ENCODE measurements at regions not wholly inside any gene's neighbourhood (a gene's known extent, or its start where the extent isn't known, plus 50 kb on each side); places are given as distances from the start of the nearest gene placed in this dataset.

GRCh38 chr4:126441173-126442035 lies 1126.6 kb downstream of the FAT4 start:
- Histone ChIP-seq H3K9me3 (ENCODE audit: control insufficient read depth in 2 of 2, low read length in 2 of 2) (peaks cover 0 to 2% of the 10 kb centered on the region in 2 donors), H3K36me3 (ENCODE audit: control insufficient read depth in 2 of 2, insufficient read depth in 2 of 2, low read length in 2 of 2) (no peaks in the 10 kb centered on the region), H3K4me3 (ENCODE audit: low read length in 2 of 2) (no peak overlapping the region), H3K27ac (ENCODE audit: low read depth in 2 of 2, low read length in 2 of 2) (no peak overlapping the region), H3K9ac (ENCODE audit: low read depth in 1 of 2, low read length in 2 of 2) (no peak overlapping the region), H3K4me1 (ENCODE audit: control insufficient read depth in 2 of 2, insufficient read depth in 2 of 2, low read length in 2 of 2) (no peaks in the 10 kb centered on the region), H3K27me3 (ENCODE audit: control insufficient read depth in 2 of 2, insufficient read depth in 2 of 2, low read length in 2 of 2) (no peaks in the 10 kb centered on the region)

GRCh38 chr4:126445596-126445995 lies 1130.8 kb downstream of the FAT4 start:
- Histone ChIP-seq H3K27ac (ENCODE audit: low read depth in 2 of 2, low read length in 2 of 2) (no peak overlapping the region), H3K4me1 (ENCODE audit: control insufficient read depth in 2 of 2, insufficient read depth in 2 of 2, low read length in 2 of 2) (no peaks in the 10 kb centered on the region), H3K27me3 (ENCODE audit: control insufficient read depth in 2 of 2, insufficient read depth in 2 of 2, low read length in 2 of 2) (no peaks in the 10 kb centered on the region), H3K9ac (ENCODE audit: low read depth in 1 of 2, low read length in 2 of 2) (no peak overlapping the region), H3K36me3 (ENCODE audit: control insufficient read depth in 2 of 2, insufficient read depth in 2 of 2, low read length in 2 of 2) (no peaks in the 10 kb centered on the region), H3K4me3 (ENCODE audit: low read length in 2 of 2) (no peak overlapping the region), H3K9me3 (ENCODE audit: control insufficient read depth in 2 of 2, low read length in 2 of 2) (peaks cover 0 to 2% of the 10 kb centered on the region in 2 donors)

- Histone ChIP-seq H3K9me3 (ENCODE audit: control insufficient read depth in 2 of 2, low read length in 2 of 2) (peaks cover 0 to 2% of the 10 kb centered on the region in 2 donors), H3K27me3 (ENCODE audit: control insufficient read depth in 2 of 2, insufficient read depth in 2 of 2, low read length in 2 of 2) (no peaks in the 10 kb centered on the region), H3K4me3 (ENCODE audit: low read length in 2 of 2) (no peak overlapping the region), H3K4me1 (ENCODE audit: control insufficient read depth in 2 of 2, insufficient read depth in 2 of 2, low read length in 2 of 2) (no peaks in the 10 kb centered on the region), H3K9ac (ENCODE audit: low read depth in 1 of 2, low read length in 2 of 2) (no peak overlapping the region), H3K27ac (ENCODE audit: low read depth in 2 of 2, low read length in 2 of 2) (no peak overlapping the region), H3K36me3 (ENCODE audit: control insufficient read depth in 2 of 2, insufficient read depth in 2 of 2, low read length in 2 of 2) (no peaks in the 10 kb centered on the region)
Measured at GRCh38 chr4:126446917-126447316, 1132.2 kb downstream of the FAT4 start.

GRCh38 chr4:126448086-126448845 lies 1133.5 kb downstream of the FAT4 start:
- no peaks in the 10 kb centered on the region for H3K36me3 ChIP-seq (ENCODE audit: control insufficient read depth in 2 of 2, insufficient read depth in 2 of 2, low read length in 2 of 2)
- no peak overlapping the region for H3K4me3 ChIP-seq (ENCODE audit: low read length in 2 of 2)
- H3K9me3 ChIP-seq (ENCODE audit: control insufficient read depth in 2 of 2, low read length in 2 of 2), result no peaks in the 10 kb centered on the region
- no peak overlapping the region for H3K9ac ChIP-seq (ENCODE audit: low read depth in 1 of 2, low read length in 2 of 2)
- H3K4me1 ChIP-seq (ENCODE audit: control insufficient read depth in 2 of 2, insufficient read depth in 2 of 2, low read length in 2 of 2), result no peaks in the 10 kb centered on the region
- no peak overlapping the region for H3K27ac ChIP-seq (ENCODE audit: low read depth in 2 of 2, low read length in 2 of 2)
- no peaks in the 10 kb centered on the region for H3K27me3 ChIP-seq (ENCODE audit: control insufficient read depth in 2 of 2, insufficient read depth in 2 of 2, low read length in 2 of 2)

- Histone ChIP-seq H3K4me1 (ENCODE audit: control insufficient read depth in 2 of 2, insufficient read depth in 2 of 2, low read length in 2 of 2) (no peaks in the 10 kb centered on the region), H3K9me3 (ENCODE audit: control insufficient read depth in 2 of 2, low read length in 2 of 2) (peaks cover 0 to 3% of the 10 kb centered on the region in 2 donors), H3K27me3 (ENCODE audit: control insufficient read depth in 2 of 2, insufficient read depth in 2 of 2, low read length in 2 of 2) (no peaks in the 10 kb centered on the region), H3K9ac (ENCODE audit: low read depth in 1 of 2, low read length in 2 of 2) (no peak overlapping the region), H3K36me3 (ENCODE audit: control insufficient read depth in 2 of 2, insufficient read depth in 2 of 2, low read length in 2 of 2) (no peaks in the 10 kb centered on the region), H3K27ac (ENCODE audit: low read depth in 2 of 2, low read length in 2 of 2) (no peak overlapping the region), H3K4me3 (ENCODE audit: low read length in 2 of 2) (no peak overlapping the region)
Measured at GRCh38 chr4:126451237-126451873, 1136.6 kb downstream of the FAT4 start.

- Histone ChIP-seq H3K4me1 (ENCODE audit: control insufficient read depth in 2 of 2, insufficient read depth in 2 of 2, low read length in 2 of 2) (no peaks in the 10 kb centered on the region), H3K36me3 (ENCODE audit: control insufficient read depth in 2 of 2, insufficient read depth in 2 of 2, low read length in 2 of 2) (no peaks in the 10 kb centered on the region), H3K9ac (ENCODE audit: low read depth in 1 of 2, low read length in 2 of 2) (no peak overlapping the region), H3K27me3 (ENCODE audit: control insufficient read depth in 2 of 2, insufficient read depth in 2 of 2, low read length in 2 of 2) (no peaks in the 10 kb centered on the region), H3K4me3 (ENCODE audit: low read length in 2 of 2) (no peak overlapping the region), H3K27ac (ENCODE audit: low read depth in 2 of 2, low read length in 2 of 2) (no peak overlapping the region), H3K9me3 (ENCODE audit: control insufficient read depth in 2 of 2, low read length in 2 of 2) (peaks cover 0 to 3% of the 10 kb centered on the region in 2 donors)
Measured at GRCh38 chr4:126455865-126456264, 1141.1 kb downstream of the FAT4 start.

- Histone ChIP-seq H3K27ac (ENCODE audit: low read depth in 2 of 2, low read length in 2 of 2) (no peak overlapping the region), H3K27me3 (ENCODE audit: control insufficient read depth in 2 of 2, insufficient read depth in 2 of 2, low read length in 2 of 2) (no peaks in the 10 kb centered on the region), H3K4me1 (ENCODE audit: control insufficient read depth in 2 of 2, insufficient read depth in 2 of 2, low read length in 2 of 2) (no peaks in the 10 kb centered on the region), H3K36me3 (ENCODE audit: control insufficient read depth in 2 of 2, insufficient read depth in 2 of 2, low read length in 2 of 2) (no peaks in the 10 kb centered on the region), H3K9ac (ENCODE audit: low read depth in 1 of 2, low read length in 2 of 2) (no peak overlapping the region), H3K9me3 (ENCODE audit: control insufficient read depth in 2 of 2, low read length in 2 of 2) (peaks cover 0 to 3% of the 10 kb centered on the region in 2 donors), H3K4me3 (ENCODE audit: low read length in 2 of 2) (no peak overlapping the region)
Measured at GRCh38 chr4:126458993-126459392, 1144.2 kb downstream of the FAT4 start.

GRCh38 chr4:126465341-126465740 lies 1150.6 kb downstream of the FAT4 start:
- H3K9ac ChIP-seq (ENCODE audit: low read depth in 1 of 2, low read length in 2 of 2), result no peak overlapping the region
- no peak overlapping the region for H3K27ac ChIP-seq (ENCODE audit: low read depth in 2 of 2, low read length in 2 of 2)
- no peak overlapping the region for H3K4me3 ChIP-seq (ENCODE audit: low read length in 2 of 2)
- H3K27me3 ChIP-seq (ENCODE audit: control insufficient read depth in 2 of 2, insufficient read depth in 2 of 2, low read length in 2 of 2), result no peaks in the 10 kb centered on the region
- no peaks in the 10 kb centered on the region for H3K4me1 ChIP-seq (ENCODE audit: control insufficient read depth in 2 of 2, insufficient read depth in 2 of 2, low read length in 2 of 2)
- H3K9me3 ChIP-seq (ENCODE audit: control insufficient read depth in 2 of 2, low read length in 2 of 2), result no peaks in the 10 kb centered on the region
- H3K36me3 ChIP-seq (ENCODE audit: control insufficient read depth in 2 of 2, insufficient read depth in 2 of 2, low read length in 2 of 2), result no peaks in the 10 kb centered on the region

GRCh38 chr4:126466848-126467247 lies 1152.1 kb downstream of the FAT4 start:
- Histone ChIP-seq H3K9me3 (ENCODE audit: control insufficient read depth in 2 of 2, low read length in 2 of 2) (no peaks in the 10 kb centered on the region), H3K9ac (ENCODE audit: low read depth in 1 of 2, low read length in 2 of 2) (no peak overlapping the region), H3K27ac (ENCODE audit: low read depth in 2 of 2, low read length in 2 of 2) (no peak overlapping the region), H3K4me3 (ENCODE audit: low read length in 2 of 2) (no peak overlapping the region), H3K36me3 (ENCODE audit: control insufficient read depth in 2 of 2, insufficient read depth in 2 of 2, low read length in 2 of 2) (no peaks in the 10 kb centered on the region), H3K27me3 (ENCODE audit: control insufficient read depth in 2 of 2, insufficient read depth in 2 of 2, low read length in 2 of 2) (no peaks in the 10 kb centered on the region), H3K4me1 (ENCODE audit: control insufficient read depth in 2 of 2, insufficient read depth in 2 of 2, low read length in 2 of 2) (no peaks in the 10 kb centered on the region)

GRCh38 chr4:126468144-126468543 lies 1153.4 kb downstream of the FAT4 start:
- no peak overlapping the region for H3K27ac ChIP-seq (ENCODE audit: low read depth in 2 of 2, low read length in 2 of 2)
- H3K36me3 ChIP-seq (ENCODE audit: control insufficient read depth in 2 of 2, insufficient read depth in 2 of 2, low read length in 2 of 2), result no peaks in the 10 kb centered on the region
- H3K9ac ChIP-seq (ENCODE audit: low read depth in 1 of 2, low read length in 2 of 2), result no peak overlapping the region
- no peaks in the 10 kb centered on the region for H3K4me1 ChIP-seq (ENCODE audit: control insufficient read depth in 2 of 2, insufficient read depth in 2 of 2, low read length in 2 of 2)
- no peak overlapping the region for H3K4me3 ChIP-seq (ENCODE audit: low read length in 2 of 2)
- no peaks in the 10 kb centered on the region for H3K27me3 ChIP-seq (ENCODE audit: control insufficient read depth in 2 of 2, insufficient read depth in 2 of 2, low read length in 2 of 2)
- H3K9me3 ChIP-seq (ENCODE audit: control insufficient read depth in 2 of 2, low read length in 2 of 2), result no peaks in the 10 kb centered on the region

Measured in mucosa of rectum (tissue), 2 donors.